ENCODE measurements at regions not wholly inside any gene's neighbourhood (a gene's known extent, or its start where the extent isn't known, plus 50 kb on each side); places are given as distances from the start of the nearest gene placed in this dataset.

DNA sequence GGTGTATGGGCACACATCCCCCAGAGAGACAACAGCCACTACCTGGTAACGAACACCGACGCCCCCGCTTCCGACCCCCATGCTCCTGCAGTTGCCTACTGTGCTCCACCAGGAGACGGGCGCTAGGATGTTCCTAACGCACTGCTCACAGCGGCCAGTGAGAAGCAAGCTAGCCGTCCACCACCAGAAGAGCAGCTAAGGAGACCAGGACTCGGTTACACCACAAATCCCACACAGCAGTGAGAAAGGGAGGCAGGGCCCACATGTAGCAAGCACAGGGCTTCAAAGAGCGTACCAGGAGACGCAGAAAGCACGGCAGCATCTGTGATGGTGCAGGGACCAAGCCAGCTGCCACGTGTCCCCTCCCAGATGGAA lies 117.0 kb downstream of the NCOR2 start:
- no peak for TF ChIP-seq CTCF (IDR thresholded peaks at IDR 0.05)
- TF ChIP-seq POLR2A (IDR thresholded peaks at IDR 0.05), result no peak

Measured in right lobe of liver (tissue), 4 donors.